ENCODE measurements at regions not wholly inside any gene's neighbourhood (a gene's known extent, or its start where the extent isn't known, plus 50 kb on each side); places are given as distances from the start of the nearest gene placed in this dataset.

- no peak for TF ChIP-seq CTCF (conservative IDR thresholded peaks at IDR 0.05; ENCODE audit: low read depth, low read length)
- no peak overlapping the region for H3K4me3 ChIP-seq (ENCODE audit: low read depth, low read length)
- DNase-seq (ENCODE audit: low read depth), result peak; percentile 91
Observed at GRCh38 chr13:39913928-39914327, 258.5 kb downstream of the COG6 start.

GRCh38 chr13:39915418-39915817 lies 260.0 kb downstream of the COG6 start:
- no peak for TF ChIP-seq CTCF (conservative IDR thresholded peaks at IDR 0.05; ENCODE audit: low read depth, low read length)
- no peak for DNase-seq (ENCODE audit: low read depth)
- no peak overlapping the region for H3K4me3 ChIP-seq (ENCODE audit: low read depth, low read length)

GRCh38 chr13:39916330-39916729 lies 260.9 kb downstream of the COG6 start:
- peak; percentile 65 for DNase-seq (ENCODE audit: low read depth)
- H3K4me3 ChIP-seq (ENCODE audit: low read depth, low read length), result no peak overlapping the region
- no peak for TF ChIP-seq CTCF (conservative IDR thresholded peaks at IDR 0.05; ENCODE audit: low read depth, low read length)

- peak; percentile 44 for DNase-seq (ENCODE audit: low read depth)
- no peak overlapping the region for H3K4me3 ChIP-seq (ENCODE audit: low read depth, low read length)
- no peak for TF ChIP-seq CTCF (conservative IDR thresholded peaks at IDR 0.05; ENCODE audit: low read depth, low read length)
Observed at GRCh38 chr13:39918620-39919236, 263.3 kb downstream of the COG6 start.

- TF ChIP-seq CTCF (conservative IDR thresholded peaks at IDR 0.05; ENCODE audit: low read depth, low read length), result no peak
- H3K4me3 ChIP-seq (ENCODE audit: low read depth, low read length), result no peak overlapping the region
- DNase-seq (ENCODE audit: low read depth), result no peak
Observed at GRCh38 chr13:39920613-39921012, 265.2 kb downstream of the COG6 start.

GRCh38 chr13:39926345-39926744 lies 270.9 kb downstream of the COG6 start:
- TF ChIP-seq CTCF (conservative IDR thresholded peaks at IDR 0.05; ENCODE audit: low read depth, low read length), result no peak
- no peak overlapping the region for H3K4me3 ChIP-seq (ENCODE audit: low read depth, low read length)
- no peak for DNase-seq (ENCODE audit: low read depth)

- TF ChIP-seq CTCF (conservative IDR thresholded peaks at IDR 0.05; ENCODE audit: low read depth, low read length), result no peak
- DNase-seq (ENCODE audit: low read depth), result no peak
- no peak overlapping the region for H3K4me3 ChIP-seq (ENCODE audit: low read depth, low read length)
Observed at GRCh38 chr13:39928261-39928660, 272.8 kb downstream of the COG6 start.

Data from choroid plexus epithelial cell (primary cell).